Stomach (tissue), 8 donors: ENCODE measurements at regions not wholly inside any gene's neighbourhood (a gene's known extent, or its start where the extent isn't known, plus 50 kb on each side); places are given as distances from the start of the nearest gene placed in this dataset.

Experiments used
- DNase-seq, 2 donors: peaks; one replicate each; pipeline versions ENCODE4 v3.0.0 to v3.0.0-alpha.2; 2013 to 2019
- H3K27ac ChIP-seq, 5 donors: fragments of 200-600 bp in 4 of 5; sonication (generic) in 4 of 5; one replicate each; pipeline ENCODE4 v1.5.1; 2013 to 2019; ENCODE audit warnings: mild to moderate bottlenecking in 1 of 5, moderate library complexity in 1 of 5
- H3K27me3 ChIP-seq, 3 donors: fragments of 200-600 bp; sonication (generic); one replicate each; pipeline ENCODE4 v1.5.1; 2017 to 2019; ENCODE audit warnings: mixed run types in 1 of 3
- H3K36me3 ChIP-seq, 4 donors: fragments of 200-600 bp; sonication (generic); 1 replicate in 3 of 4; 2 replicates in 1 of 4; pipeline ENCODE4 v1.5.1; 2016 to 2019
- H3K4me1 ChIP-seq, 4 donors: fragments of 200-600 bp; sonication (generic); one replicate each; pipeline ENCODE4 v1.5.1; 2016 to 2019
- H3K4me3 ChIP-seq, 4 donors: fragments of 200-600 bp; sonication (generic) in 3 of 4; one replicate each; pipeline ENCODE4 v1.5.1; 2016 to 2019; ENCODE audit warnings: mild to moderate bottlenecking in 1 of 4
- H3K9me3 ChIP-seq, 4 donors: fragments of 200-600 bp; sonication (generic); one replicate each; pipeline ENCODE4 v1.5.1; 2016 to 2019
- CTCF ChIP-seq, 7 experiments: fragments of 450-650 bp in 4 of 7; fragments of 200-600 bp in 3 of 7; sonication (generic) in 3 of 7; IDR thresholded peaks; one replicate each; pipeline ENCODE4 v1.5.1; 2016 to 2019; ENCODE audit warnings: antibody characterized with exemption in 7 of 7, control low read depth in 2 of 7, mild to moderate bottlenecking in 1 of 7
- EP300 ChIP-seq: sonication (generic); formaldehyde crosslinking; IDR thresholded peaks from one replicate; pipeline ENCODE4 v1.6.1; 2017; ENCODE audit warnings: antibody characterized with exemption
- POLR2A ChIP-seq, 4 donors: fragments of 450-650 bp; IDR thresholded peaks; one replicate each; pipeline ENCODE4 v1.6.1; 2016; ENCODE audit warnings: antibody characterized with exemption in 4 of 4, control low read depth in 2 of 4, mild to moderate bottlenecking in 1 of 4, moderate library complexity in 1 of 4
- POLR2AphosphoS5 ChIP-seq, 3 donors: sonication (generic); formaldehyde crosslinking; IDR thresholded peaks; one replicate each; pipeline ENCODE4 v1.6.1; 2016; ENCODE audit warnings: antibody characterized with exemption in 3 of 3
- WGBS, 5 donors: extraction: QIAGEN DNeasy Blood & Tissue Kit in 3 of 5; methylation state at CpG; one replicate each; pipeline versions ENCODE4 v1.1.5 to v1.1.7; 2013 to 2018; 5-methylcytosine and 5-hydroxymethylcytosine counted together
- intact Hi-C: fragments of 100-400 bp; cut with DNase I; formaldehyde crosslinking; loops from one replicate; pipeline ENCODE4 v1.15.1; 2023; ENCODE audit warnings: low total_unique reads
- donor health status: healthy with polysubstance abuse.
- donor health status: Bipolar disorder and iron deficiency.
- donor health status: healthy.

- intact Hi-C loops = no loop called here
- H3K36me3 ChIP-seq = no peaks in the 10 kb centered on the region
- H3K4me3 ChIP-seq = no peak overlapping the region
- peaks cover 0 to 8% (median 3%) of the 10 kb centered on the region in 4 donors for H3K9me3 ChIP-seq
- no peak for DNase-seq
- TF ChIP-seq EP300 (no peak), CTCF (IDR thresholded peaks at IDR 0.05) (no peak), POLR2A (IDR thresholded peaks at IDR 0.05) (no peak), POLR2AphosphoS5 (IDR thresholded peaks at IDR 0.05) (no peak)
- H3K27ac ChIP-seq = no peak overlapping the region
- H3K27me3 ChIP-seq = no peaks in the 10 kb centered on the region
- no peaks in the 10 kb centered on the region for H3K4me1 ChIP-seq
- WGBS, 5 donors = 79 to 95% (median 92%) methylated on average over 2 of the region's 2 CpGs
These were observed 922.8 kb upstream of the ADGRL4 start for GRCh38 chr1:79929356-79929755.

GRCh38 chr1:79928901-79929300 is 922.4 kb upstream of the ADGRL4 start:
- H3K27me3 ChIP-seq = no peaks in the 10 kb centered on the region
- intact Hi-C loops = no loop called here
- no peak overlapping the region for H3K4me3 ChIP-seq
- DNase-seq = no peak
- TF ChIP-seq CTCF (IDR thresholded peaks at IDR 0.05) (no peak), EP300 (no peak), POLR2AphosphoS5 (IDR thresholded peaks at IDR 0.05) (no peak), POLR2A (IDR thresholded peaks at IDR 0.05) (no peak)
- 39 to 53% (median 43%) methylated on average over 2 of the region's 2 CpGs for WGBS, 5 donors
- no peaks in the 10 kb centered on the region for H3K36me3 ChIP-seq
- H3K27ac ChIP-seq = no peak overlapping the region
- H3K4me1 ChIP-seq = no peaks in the 10 kb centered on the region
- peaks cover 0 to 13% (median 7%) of the 10 kb centered on the region in 4 donors for H3K9me3 ChIP-seq

- no peak for DNase-seq
- no peaks in the 10 kb centered on the region for H3K27me3 ChIP-seq
- no peak overlapping the region for H3K4me3 ChIP-seq
- peaks cover 0 to 26% (median 13%) of the 10 kb centered on the region in 4 donors for H3K9me3 ChIP-seq
- H3K4me1 ChIP-seq = no peaks in the 10 kb centered on the region
- intact Hi-C loops = no loop called here
- H3K36me3 ChIP-seq = no peaks in the 10 kb centered on the region
- WGBS, 5 donors = 74 to 93% (median 86%) methylated on average over 1 of the region's 1 CpG
- TF ChIP-seq POLR2A (IDR thresholded peaks at IDR 0.05) = no peak
- no peak for TF ChIP-seq POLR2AphosphoS5 (IDR thresholded peaks at IDR 0.05)
- TF ChIP-seq CTCF (IDR thresholded peaks at IDR 0.05) = no peak
- TF ChIP-seq EP300 = no peak
- H3K27ac ChIP-seq = no peak overlapping the region
These were observed 914.6 kb upstream of the ADGRL4 start for GRCh38 chr1:79920960-79921669.

- 65 to 86% (median 78%) methylated on average over 1 of the region's 1 CpG for WGBS, 5 donors
- no peak for DNase-seq
These were observed 908.4 kb upstream of the ADGRL4 start for GRCh38 chr1:79914896-79915295.

More at GRCh38 chr1:79914896-79915295, 908.4 kb upstream of the ADGRL4 start:
- Histone ChIP-seq H3K4me1 (peaks cover 0 to 6% (median 0%) of the 10 kb centered on the region in 4 donors), H3K27me3 (no peaks in the 10 kb centered on the region), H3K9me3 (peaks cover 0 to 8% (median 0%) of the 10 kb centered on the region in 4 donors), H3K4me3 (no peak overlapping the region), H3K36me3 (no peaks in the 10 kb centered on the region), H3K27ac (no peak overlapping the region)
- TF ChIP-seq EP300 (no peak), POLR2A (IDR thresholded peaks at IDR 0.05) (no peak), POLR2AphosphoS5 (IDR thresholded peaks at IDR 0.05) (no peak), CTCF (IDR thresholded peaks at IDR 0.05) (no peak)
- intact Hi-C loops = no loop called here
